Neural progenitor cell (in vitro differentiated cells): ENCODE measurements at regions not wholly inside any gene's neighbourhood (a gene's known extent, or its start where the extent isn't known, plus 50 kb on each side); places are given as distances from the start of the nearest gene placed in this dataset.

Source experiments
- EZH2 ChIP-seq: fragments of 200-600 bp; sonication (generic); IDR thresholded peaks from 2 replicates; pipeline ENCODE4 v1.6.1; 2017; ENCODE audit warnings: antibody characterized with exemption, mild to moderate bottlenecking, moderate library complexity
- EZH2phosphoT487 ChIP-seq: fragments of 200-600 bp; sonication (generic); IDR thresholded peaks from 2 replicates; pipeline ENCODE4 v1.6.1; 2017; ENCODE audit warnings: antibody characterized with exemption
- TF ChIP-seq, protein P1 (sequence below): fragments of 200-600 bp; sonication (generic); IDR thresholded peaks from 2 replicates; pipeline ENCODE4 v1.5.1; 2017; ENCODE audit warnings: antibody characterized with exemption, mild to moderate bottlenecking

GRCh38 chr20:25139029-25139705, 56.3 kb upstream of the ENTPD6 start:
- TF ChIP-seq, protein P1, sequence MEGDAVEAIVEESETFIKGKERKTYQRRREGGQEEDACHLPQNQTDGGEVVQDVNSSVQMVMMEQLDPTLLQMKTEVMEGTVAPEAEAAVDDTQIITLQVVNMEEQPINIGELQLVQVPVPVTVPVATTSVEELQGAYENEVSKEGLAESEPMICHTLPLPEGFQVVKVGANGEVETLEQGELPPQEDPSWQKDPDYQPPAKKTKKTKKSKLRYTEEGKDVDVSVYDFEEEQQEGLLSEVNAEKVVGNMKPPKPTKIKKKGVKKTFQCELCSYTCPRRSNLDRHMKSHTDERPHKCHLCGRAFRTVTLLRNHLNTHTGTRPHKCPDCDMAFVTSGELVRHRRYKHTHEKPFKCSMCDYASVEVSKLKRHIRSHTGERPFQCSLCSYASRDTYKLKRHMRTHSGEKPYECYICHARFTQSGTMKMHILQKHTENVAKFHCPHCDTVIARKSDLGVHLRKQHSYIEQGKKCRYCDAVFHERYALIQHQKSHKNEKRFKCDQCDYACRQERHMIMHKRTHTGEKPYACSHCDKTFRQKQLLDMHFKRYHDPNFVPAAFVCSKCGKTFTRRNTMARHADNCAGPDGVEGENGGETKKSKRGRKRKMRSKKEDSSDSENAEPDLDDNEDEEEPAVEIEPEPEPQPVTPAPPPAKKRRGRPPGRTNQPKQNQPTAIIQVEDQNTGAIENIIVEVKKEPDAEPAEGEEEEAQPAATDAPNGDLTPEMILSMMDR: peak; percentile 23
- TF ChIP-seq EZH2phosphoT487 (no peak), EZH2 (no peak)
